ENCODE measurements at regions not wholly inside any gene's neighbourhood (a gene's known extent, or its start where the extent isn't known, plus 50 kb on each side); places are given as distances from the start of the nearest gene placed in this dataset.

DNA sequence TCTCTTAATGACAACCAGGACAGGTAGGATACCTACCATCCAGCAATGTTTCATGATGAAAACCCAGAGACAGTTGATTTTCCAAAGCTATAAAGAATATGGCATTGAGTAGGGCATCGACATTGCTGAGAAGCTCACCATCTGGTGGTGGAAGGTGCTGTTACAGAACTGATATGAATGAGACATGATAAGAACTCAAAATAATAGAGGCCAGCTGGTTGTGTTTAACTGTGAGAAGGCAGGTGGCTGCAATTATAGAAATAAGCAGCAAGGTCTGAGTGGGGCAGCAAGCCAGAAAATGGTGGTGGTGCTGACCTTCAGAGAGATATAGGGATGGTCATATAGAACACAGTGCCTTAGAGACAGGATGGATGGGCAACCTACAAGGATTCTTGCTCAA is 449.7 kb downstream of the BTG1 start:
- TF ChIP-seq, protein P1, sequence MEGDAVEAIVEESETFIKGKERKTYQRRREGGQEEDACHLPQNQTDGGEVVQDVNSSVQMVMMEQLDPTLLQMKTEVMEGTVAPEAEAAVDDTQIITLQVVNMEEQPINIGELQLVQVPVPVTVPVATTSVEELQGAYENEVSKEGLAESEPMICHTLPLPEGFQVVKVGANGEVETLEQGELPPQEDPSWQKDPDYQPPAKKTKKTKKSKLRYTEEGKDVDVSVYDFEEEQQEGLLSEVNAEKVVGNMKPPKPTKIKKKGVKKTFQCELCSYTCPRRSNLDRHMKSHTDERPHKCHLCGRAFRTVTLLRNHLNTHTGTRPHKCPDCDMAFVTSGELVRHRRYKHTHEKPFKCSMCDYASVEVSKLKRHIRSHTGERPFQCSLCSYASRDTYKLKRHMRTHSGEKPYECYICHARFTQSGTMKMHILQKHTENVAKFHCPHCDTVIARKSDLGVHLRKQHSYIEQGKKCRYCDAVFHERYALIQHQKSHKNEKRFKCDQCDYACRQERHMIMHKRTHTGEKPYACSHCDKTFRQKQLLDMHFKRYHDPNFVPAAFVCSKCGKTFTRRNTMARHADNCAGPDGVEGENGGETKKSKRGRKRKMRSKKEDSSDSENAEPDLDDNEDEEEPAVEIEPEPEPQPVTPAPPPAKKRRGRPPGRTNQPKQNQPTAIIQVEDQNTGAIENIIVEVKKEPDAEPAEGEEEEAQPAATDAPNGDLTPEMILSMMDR (IDR thresholded peaks at IDR 0.05; ENCODE audit: low read length): no peak
- no peak for TF ChIP-seq EZH2 (IDR thresholded peaks at IDR 0.05; ENCODE audit: borderline replicate concordance, low read length)
